ENCODE measurements at regions not wholly inside any gene's neighbourhood (a gene's known extent, or its start where the extent isn't known, plus 50 kb on each side); places are given as distances from the start of the nearest gene placed in this dataset.
"Not testable (repeated sequence)": the region's sequence is repeated elsewhere in the genome, so short reads cannot be mapped to it uniquely, and the experiment has no call there.

DNA sequence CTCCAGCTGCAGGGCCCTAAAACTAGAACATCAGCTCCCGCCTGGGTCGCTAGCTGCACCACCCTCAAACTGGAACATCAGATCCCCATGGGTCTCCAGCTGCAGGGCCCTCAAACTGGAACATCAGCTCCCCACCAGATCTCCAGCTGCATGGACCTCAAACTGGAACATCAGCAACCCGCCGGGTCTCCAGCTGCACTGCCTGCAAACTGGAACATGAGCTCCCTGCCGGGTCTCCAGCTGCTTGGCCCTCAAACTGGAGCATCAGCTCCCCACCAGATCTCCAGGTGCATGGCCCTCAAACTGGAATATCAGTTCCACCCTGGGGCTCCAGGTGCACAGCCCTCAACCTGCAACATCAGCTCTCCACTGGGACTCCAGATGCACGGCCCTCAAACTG is 82.7 kb downstream of the TFRC start:
- DNase-seq (ENCODE audit: low read depth, low spot score); H3K27ac ChIP-seq: not testable (repeated sequence)

DNA sequence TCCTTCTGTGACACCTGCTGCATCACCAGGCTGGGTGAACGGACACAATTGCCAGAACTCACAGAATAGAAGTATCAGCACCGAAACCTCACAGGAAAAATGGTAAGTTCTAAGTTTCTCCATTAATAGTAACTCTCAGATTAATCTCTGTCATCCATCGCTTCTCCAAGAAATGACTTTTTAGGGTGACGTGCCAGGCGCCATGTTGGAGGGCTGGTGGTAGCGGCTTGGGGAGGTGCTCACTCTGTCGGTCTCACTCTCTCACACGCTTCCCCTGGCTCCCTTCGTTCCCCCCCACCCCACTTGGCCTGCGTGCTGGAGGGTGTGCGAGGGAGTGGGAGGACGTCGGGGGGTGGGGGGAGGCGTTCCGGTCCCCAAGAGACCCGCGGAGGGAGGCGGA is 85.6 kb downstream of the TFRC start:
- H3K27ac ChIP-seq; DNase-seq (ENCODE audit: low read depth, low spot score): not testable (repeated sequence)

DNA sequence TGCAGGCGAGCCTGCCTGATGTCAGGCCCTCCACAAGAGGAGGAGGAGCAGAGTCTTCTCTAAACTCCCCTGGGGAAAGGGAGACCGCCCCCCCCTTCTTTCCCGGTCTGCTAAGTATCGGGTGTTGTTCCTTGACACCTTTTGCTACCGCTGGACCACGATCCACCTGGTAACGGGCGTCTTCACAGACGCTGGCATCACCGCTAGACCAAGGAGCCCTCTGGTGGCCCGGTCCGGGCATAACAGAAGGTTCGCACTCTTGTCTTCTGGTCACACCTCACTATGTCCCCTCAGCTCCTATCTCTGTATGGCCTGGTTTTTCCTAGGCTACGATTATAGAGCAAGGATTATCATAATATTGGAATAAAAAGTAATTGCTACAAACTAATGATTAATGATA is 86.0 kb upstream of the TNK2 start:
- DNase-seq (ENCODE audit: low read depth, low spot score); H3K27ac ChIP-seq: not testable (repeated sequence)

DNA sequence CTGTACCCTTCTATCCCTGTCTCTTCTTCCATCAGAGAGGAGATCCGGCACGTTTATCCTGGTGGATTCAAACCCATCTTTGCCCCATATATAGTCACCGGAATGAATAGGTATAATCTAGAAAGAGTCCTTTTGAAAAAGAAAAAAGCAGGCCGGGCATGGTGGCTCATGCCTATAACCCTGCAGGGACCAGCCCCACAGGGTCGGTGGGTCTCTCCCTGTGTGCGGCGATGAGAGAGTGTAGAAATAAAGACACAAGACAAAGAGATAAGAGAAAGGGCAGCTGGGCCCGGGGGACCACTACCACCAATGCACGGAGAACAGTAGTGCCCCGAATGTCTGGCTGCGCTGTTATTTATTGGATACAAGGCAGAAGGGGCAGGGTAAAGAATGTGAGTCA is 85.3 kb upstream of the TNK2 start:
- DNase-seq (ENCODE audit: low read depth, low spot score) = not testable (repeated sequence)

DNA sequence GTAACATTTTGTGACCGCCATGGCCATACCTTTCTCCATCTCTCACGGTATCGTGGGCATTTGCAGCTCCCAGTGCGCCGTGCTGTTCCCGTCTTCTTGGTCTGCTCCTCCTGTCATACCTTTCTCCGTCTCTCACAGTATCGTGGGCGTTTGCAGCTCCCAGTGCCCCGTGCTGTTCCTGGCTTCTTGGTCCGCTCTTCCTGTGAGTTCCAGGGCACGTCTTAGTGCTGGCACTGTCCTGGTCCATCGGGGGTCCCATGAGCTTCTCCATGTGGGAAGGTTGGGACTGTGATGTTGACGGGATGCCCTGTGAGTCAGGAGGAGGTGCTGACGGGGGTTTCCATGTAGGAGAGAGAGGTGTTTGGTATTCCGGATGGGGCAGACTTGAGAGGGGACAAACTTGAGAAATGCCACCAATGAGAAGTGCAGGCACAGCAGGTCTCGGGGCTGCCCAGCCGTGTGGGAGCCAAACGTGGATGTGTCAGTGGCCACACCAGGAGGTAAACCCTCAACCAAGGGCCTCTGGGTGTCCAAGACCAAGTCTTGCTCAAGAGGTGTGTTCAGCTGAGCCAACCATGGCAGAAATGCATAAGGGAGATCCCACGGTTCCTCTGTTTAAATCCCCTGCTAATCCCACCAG is 84.7 kb upstream of the TNK2 start:
- DNase-seq (ENCODE audit: low read depth, low spot score); H3K27ac ChIP-seq: not testable (repeated sequence)

More for the DNA sequence above, 85.3 kb upstream of the TNK2 start:
- H3K27ac ChIP-seq = not testable (repeated sequence)

DNA sequence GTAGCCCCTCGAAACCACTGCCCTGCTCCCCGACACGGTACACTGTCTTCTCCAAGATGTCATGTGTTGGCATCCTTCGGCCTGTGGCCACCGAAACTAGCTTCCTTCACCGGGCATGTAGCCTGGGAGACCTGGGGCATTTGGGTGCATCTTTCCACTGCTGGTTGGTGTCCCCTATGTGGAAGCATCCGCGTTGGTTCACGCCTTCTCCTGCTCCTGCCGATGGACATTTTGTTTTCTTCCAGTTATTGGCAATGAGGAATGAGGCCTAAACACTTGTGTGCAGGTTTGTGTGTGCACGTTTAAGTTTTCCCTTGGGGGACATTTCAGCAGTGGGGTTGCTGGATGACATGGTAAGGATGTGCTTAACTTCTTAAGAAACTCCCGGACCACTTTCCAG is 83.6 kb upstream of the TNK2 start:
- DNase-seq (ENCODE audit: low read depth, low spot score); H3K27ac ChIP-seq: not testable (repeated sequence)

DNA sequence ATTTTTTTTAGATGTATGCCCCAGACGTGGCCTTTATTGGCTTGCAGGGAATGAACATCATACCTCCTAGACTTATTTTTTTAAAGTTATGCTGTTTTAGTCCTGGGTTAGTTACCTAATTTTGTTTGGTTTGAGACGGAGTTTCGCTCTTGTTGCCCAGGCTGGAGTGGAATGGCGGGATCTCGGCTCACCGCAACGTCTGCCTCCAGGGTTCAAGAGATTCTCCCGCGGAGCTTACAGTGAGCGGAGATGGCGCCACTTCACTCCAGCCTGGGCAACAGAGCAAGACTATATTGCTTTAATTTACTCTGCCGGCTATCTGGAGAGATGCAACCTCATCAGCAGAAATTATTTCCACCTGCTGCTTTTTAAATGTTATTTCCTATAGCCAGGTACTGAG is 82.9 kb upstream of the TNK2 start:
- not testable (repeated sequence) for DNase-seq (ENCODE audit: low read depth, low spot score); H3K27ac ChIP-seq

DNA sequence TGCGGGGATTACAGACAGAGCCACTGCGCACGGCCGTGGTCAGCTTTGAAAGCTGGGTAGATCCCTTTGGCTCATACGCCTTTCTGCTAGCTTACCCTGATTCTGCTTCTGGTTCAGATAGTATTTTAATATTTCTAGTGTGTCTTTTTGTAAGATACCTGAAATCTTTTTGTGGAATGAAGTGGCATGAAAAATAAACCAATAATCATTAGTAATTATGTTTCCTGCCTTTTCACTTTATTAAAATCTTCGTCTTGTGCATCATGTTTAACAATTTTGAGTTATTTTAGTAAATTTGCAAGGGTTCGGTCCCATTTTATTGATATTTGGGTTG is 82.5 kb upstream of the TNK2 start:
- H3K27ac ChIP-seq; DNase-seq (ENCODE audit: low read depth, low spot score): not testable (repeated sequence)

DNA sequence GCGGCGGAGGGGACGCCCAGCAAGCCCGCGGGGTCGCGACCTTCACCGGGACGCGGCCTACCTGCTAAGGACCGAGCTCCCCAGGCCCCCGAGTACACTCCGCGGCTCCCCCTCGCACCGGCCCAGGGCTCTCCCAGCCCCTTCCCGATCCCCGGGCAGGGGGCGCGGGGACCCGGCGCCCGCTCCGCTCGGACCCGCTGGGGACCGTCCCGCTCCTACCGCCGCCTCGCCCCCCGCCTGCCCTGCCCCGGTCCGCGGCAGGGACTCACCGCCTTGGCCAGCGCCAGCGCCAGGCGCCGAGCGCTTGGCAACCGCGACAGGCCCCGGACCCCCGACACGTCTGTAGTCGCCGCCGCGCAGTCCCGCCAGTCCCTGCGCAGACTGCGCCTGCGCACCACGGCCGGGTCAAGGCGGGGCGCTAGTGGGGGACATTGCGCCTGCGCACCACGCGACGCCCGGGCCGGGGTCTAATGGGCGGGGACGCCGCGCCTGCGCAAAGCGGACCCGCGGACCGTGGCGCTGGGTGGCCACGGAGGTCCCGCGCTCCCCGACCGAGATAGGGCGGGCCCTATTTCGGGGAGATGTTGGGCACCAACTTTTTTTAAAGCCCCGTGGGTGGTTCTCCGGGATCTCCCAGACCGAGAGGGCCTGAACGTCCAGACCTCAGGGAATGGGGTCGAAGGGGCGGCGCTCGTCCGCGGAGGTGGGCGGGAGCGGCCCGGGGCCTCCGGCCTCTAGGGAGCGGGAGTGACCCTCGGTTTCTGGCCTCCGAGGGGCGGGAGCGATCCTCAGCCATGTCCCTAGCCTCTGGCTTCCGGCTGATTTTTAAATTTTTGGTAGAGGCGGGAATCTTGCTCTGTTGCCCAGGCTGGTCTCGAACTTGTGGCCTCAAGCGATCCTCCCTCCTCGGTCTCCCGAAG is 81.8 kb upstream of the TNK2 start:
- DNase-seq (ENCODE audit: low read depth, low spot score); H3K27ac ChIP-seq: not testable (repeated sequence)

DNA sequence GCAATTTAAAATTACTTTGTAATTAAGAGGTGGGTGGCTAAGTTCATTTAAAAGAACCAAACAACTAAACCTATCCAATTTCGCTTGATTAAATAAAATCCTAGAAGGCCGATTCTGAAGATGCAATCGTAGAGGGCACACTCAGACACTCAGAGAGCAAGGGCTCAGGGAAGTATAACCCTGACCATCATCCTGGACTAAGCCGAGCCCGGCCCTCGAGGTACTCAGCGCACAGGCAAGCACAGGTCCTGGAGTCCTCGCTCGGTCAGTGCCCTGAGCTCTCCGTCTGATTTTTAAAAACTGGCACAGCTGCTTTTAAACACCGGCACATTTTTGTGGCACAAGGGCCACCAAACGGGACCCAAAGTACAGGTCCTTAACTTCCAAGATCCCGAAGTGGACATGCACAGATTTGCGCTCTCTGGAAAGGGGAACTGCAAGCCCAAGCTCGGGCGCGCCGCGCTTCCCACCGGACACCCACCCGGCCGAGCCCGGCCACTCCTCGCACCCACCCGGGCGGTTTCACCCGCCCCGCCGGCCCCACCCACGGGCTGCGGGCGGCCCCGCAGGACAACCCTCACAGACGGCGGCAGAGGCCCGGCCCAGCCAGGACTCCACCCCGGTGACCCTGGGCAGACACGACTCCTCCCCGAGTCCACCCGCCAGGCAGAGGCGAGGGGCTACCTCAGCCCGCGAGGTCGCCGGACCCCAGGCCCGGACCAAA is 81.0 kb upstream of the TNK2 start:
- not testable (repeated sequence) for DNase-seq (ENCODE audit: low read depth, low spot score); H3K27ac ChIP-seq

DNA sequence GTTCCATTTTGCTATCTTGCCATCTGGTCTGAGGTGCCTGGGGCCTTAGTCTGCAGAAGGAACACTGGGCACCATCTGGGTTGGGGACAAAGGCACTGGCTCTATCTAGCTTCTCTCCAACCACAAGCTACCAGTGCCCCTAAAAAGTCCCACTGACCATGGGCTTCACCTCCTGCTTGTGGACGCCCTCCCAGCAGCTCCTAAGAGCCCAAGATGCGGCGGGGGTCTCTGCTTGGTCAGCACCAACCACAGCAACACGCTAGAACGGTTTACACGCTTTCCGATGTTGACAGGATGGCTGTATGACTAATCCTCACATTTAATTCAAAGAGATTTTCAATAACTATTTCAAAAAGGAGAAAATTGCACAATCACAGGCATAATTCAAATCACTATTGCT is 80.4 kb upstream of the TNK2 start:
- H3K27ac ChIP-seq; DNase-seq (ENCODE audit: low read depth, low spot score): not testable (repeated sequence)

DNA sequence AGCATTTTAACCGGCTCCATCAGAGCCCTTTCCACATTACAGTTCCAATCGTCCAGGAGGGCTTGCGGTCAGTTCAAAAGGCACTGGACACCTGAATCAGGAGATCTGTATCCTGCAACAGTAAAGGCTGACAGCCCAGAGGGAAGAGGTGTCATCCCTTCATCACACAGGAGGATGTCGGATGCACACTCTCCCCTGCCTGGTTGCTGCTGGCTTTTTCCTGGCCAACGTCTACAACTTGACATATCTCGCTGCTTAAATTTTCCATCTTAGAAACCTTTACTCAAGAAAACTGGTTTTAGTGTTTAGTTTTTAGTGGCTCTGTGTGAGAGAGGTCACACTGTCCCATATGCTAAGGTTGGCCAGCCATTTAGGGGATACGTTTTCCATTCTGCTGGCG is 78.7 kb upstream of the TNK2 start:
- DNase-seq (ENCODE audit: low read depth, low spot score); H3K27ac ChIP-seq: not testable (repeated sequence)

DNA sequence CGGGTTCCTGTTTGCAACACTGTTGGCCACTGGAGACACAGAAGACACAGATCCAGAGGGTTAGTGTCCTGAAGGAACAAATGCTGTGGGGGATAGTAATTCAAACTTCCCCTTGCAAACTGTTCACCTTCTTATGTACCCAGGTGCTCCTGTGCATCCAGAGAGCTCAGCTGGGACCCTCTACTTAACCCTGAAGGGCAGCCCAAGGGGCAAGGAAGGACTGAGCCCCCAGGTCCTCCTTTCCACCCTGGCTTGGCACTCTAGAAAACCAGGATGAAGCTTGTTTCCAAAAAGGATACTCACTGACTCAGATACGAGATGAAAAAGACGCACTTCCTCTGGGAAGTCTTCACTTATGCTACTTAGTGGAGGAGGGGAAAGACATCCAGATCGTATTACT is 78.2 kb upstream of the TNK2 start:
- H3K27ac ChIP-seq; DNase-seq (ENCODE audit: low read depth, low spot score): not testable (repeated sequence)

DNA sequence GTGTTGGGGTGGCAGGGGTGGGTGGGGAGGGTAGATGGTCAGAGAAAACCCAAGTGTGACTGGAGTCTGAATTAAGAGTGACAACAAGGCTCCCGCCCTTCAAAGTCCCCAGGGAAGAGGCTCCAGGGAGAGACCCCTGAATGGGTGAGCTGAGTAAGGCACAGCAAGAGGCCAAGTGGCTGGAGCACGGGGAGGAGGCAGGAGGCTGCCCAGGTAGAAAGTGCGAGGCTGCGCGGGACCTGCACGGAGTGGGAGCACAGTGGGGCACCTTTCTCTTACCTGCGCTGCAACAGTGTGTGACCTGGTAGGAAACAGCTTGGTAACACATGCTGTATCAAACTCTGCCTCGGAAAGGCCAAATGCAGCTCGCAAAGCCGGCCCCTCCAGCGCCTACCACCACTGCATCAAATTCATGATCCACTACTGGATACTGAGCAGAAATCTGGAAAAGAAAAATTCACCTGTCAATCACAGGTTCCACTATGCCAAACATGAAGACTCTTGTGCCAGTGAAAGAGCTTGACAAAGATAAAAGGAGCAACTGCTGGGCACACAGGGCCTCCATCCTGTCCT is 77.1 kb upstream of the TNK2 start:
- not testable (repeated sequence) for DNase-seq (ENCODE audit: low read depth, low spot score)

DNA sequence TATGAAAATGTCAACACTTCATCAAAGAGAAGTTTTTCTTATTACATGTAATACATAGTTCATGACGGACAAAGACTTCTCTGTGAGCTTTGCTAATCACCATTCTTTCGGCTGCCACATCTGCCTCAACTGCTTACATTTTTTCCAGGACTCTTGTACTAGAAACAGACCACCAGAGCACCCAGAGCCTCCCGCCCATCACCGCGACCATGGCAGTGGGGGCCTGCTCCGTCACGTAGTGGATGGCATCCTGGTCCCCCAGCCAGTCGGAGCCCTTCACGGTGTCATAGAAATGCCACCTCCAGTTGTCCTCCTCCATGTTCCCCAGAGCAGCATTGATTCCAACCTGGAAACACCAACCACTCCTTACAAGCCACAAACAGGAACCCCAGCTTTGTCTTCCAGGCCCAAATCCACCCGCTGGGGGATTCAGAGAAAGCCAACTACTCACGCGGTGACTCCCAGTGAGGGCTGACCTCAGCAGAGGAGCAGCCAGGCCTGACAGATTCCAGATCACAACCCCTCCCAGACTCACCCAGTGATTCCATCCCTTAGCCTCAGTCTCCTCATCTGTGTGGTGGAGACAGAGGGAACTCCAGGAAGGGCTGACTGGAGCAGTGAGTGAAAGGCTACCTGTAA is 76.2 kb upstream of the TNK2 start:
- DNase-seq (ENCODE audit: low read depth, low spot score); H3K27ac ChIP-seq: not testable (repeated sequence)

More for the DNA sequence above, 77.1 kb upstream of the TNK2 start:
- H3K27ac ChIP-seq = not testable (repeated sequence)

DNA sequence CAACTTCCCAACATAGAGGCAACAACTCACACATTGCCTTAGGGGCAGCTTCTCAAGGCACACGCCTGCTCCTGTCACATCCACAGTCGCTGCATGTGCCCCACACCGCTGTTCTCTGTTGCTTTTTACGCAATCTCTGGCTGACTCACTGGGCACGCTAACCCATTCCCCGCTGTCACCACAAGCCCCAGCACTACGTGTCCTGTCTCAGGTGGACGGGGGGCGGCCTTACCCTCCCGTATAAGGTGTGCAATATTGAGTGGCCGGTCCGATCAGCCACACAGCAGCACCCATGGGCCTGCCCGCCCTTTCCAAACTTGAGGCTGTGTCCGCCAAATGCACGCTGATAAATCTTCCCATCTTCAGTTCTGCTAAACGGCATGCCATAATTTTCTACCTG is 75.5 kb upstream of the TNK2 start:
- DNase-seq (ENCODE audit: low read depth, low spot score); H3K27ac ChIP-seq: not testable (repeated sequence)

DNA sequence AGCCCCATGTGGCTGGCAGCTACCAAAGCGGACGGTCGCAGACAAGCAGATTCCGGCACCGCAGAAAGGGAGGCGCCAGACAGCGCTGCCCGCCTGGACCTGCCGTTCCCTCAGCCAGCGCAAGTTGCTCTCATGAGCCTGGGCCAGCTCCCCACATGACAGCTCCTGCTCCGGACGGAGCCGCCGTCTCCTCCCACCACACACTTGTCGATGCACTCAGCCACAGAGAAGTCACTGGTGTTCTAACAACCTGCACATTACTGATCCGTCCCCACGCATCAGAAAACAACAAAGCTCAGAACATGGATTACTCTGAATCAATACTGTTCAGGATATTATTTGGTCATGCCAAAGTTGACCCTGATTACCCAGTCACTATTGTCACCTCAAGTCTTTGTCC is 74.4 kb upstream of the TNK2 start:
- not testable (repeated sequence) for DNase-seq (ENCODE audit: low read depth, low spot score); H3K27ac ChIP-seq

DNA sequence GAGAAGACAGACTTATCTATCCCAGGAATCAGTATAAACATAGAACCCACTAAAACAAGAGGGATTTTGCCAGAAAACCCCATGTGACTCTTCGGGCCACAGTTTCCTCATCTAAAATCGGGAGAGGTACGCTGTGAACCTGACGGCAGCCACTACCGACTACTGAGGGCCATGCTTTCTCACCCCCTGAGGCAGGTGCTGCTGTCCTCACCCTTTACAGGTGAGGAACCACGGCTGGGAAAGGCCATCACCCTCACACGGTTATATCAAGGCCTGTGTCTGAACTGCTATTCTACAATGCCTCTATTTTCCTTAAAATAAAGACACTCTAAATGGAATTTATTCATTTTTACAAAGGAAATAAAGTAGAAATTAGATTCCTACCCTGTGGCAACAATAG is 73.4 kb upstream of the TNK2 start:
- not testable (repeated sequence) for DNase-seq (ENCODE audit: low read depth, low spot score)

DNA sequence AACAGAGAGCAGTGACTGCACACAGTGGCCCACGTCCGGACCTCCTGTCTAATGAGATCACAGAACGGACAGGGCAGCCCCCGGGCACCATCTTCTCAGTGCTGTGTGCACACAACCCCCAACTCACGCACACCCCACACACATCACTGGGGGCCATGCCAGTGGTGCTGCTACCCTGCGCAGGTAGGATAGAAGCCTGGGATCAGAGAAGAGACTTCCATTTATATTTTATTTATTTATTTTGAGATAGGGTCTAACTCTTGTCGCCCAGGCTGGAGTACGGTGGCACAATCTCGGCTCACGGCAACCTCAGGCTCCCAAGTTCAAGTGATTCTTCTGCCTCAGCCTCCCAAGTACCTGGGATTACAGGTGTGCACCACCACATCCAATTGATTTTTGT is 71.5 kb upstream of the TNK2 start:
- DNase-seq (ENCODE audit: low read depth, low spot score); H3K27ac ChIP-seq: not testable (repeated sequence)

More for the DNA sequence above, 73.4 kb upstream of the TNK2 start:
- H3K27ac ChIP-seq = not testable (repeated sequence)

DNA sequence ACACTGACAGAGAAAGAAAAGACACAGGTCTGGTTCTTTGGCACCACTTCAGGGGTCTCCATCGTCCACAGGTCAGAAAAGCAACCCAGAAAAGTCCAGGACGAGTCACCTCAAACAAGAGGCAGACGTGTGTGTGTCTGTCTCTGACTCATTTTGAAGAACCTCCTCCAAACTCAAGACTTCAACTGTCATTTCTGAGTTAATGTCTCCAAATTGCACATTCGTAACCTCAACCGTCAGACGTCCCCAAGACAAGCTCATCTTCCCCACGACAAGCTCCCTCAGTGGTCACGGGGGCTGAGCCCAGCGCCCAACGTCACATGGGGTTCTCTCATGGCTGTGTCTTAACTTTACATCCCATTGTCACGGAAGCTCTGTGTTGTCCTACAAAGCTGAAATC is 70.2 kb upstream of the TNK2 start:
- DNase-seq (ENCODE audit: low read depth, low spot score); H3K27ac ChIP-seq: not testable (repeated sequence)
